A549 (cell line): ENCODE measurements at regions not wholly inside any gene's neighbourhood (a gene's known extent, or its start where the extent isn't known, plus 50 kb on each side); places are given as distances from the start of the nearest gene placed in this dataset.

Source experiments
- ATAC-seq, 2 experiments: fragments of 200-7000 bp in 1 of 2; fragments of >200 bp in 1 of 2; cut with Nextera tagmentation in 1 of 2; cut with Tn5 transposase in 1 of 2; 3 replicates each; pipeline versions ENCODE4 v1.8.0 to v1.9.1; 2018 to 2020; ENCODE audit warnings: mild to moderate bottlenecking in 1 of 2, moderate library complexity in 1 of 2
- CTCF ChIA-PET: fragments of 300-600 bp; sonication (Branson Sonifier 250); formaldehyde crosslinking; extraction: SDS; loops from one replicate; lab custom pipeline; 2021; ENCODE audit warnings: antibody characterized with exemption, inconsistent platforms; lab: Yijun Ruan, JAX
- POLR2A ChIA-PET: fragments of 350-600 bp; formaldehyde crosslinking; extraction: SDS; loops from one replicate; lab custom pipeline; 2021; ENCODE audit warnings: antibody characterized with exemption, inconsistent platforms; lab: Yijun Ruan, JAX
- DNase-seq, 2 experiments: peaks; one replicate each; pipeline versions ENCODE4 v3.0.0 to v3.0.0-alpha.2; 2011 to 2016; ENCODE audit warnings: low read depth in 1 of 2, low spot score in 1 of 2
- FAIRE-seq: peaks from 2 replicates; lab custom pipeline; 2011; peaks lifted over from hg19 to GRCh38; lab: Jason Lieb, UNC
- H3K27ac ChIP-seq, 2 experiments: fragments of >200 bp; sonication (Bioruptor Twin); formaldehyde crosslinking; 3 replicates each; pipeline ENCODE4 v1.5.1; 2016 to 2017
- H3K4me1 ChIP-seq: fragments of >200 bp; sonication (Bioruptor Twin); formaldehyde crosslinking; 3 replicates; pipeline ENCODE4 v1.6.1; 2016
- H3K4me2 ChIP-seq: fragments of >200 bp; sonication (Bioruptor Twin); formaldehyde crosslinking; 3 replicates; pipeline ENCODE4 v1.6.1; 2016
- H3K4me3 ChIP-seq: fragments of >200 bp; sonication (Bioruptor Twin); formaldehyde crosslinking; 3 replicates; pipeline ENCODE4 v1.5.1; 2016
- H3K9me3 ChIP-seq: fragments of >200 bp; sonication (Bioruptor Twin); formaldehyde crosslinking; 3 replicates; pipeline ENCODE4 v1.6.1; 2016
- ATOH8 ChIP-seq: fragments of 250-450 bp; sonication (Bioruptor Pico); IDR thresholded peaks from 2 replicates; pipeline ENCODE4 v1.5.0; 2020; ENCODE audit warnings: low read depth, mild to moderate bottlenecking, moderate library complexity
- CEBPB ChIP-seq, 2 experiments: fragments of >200 bp in 1 of 2; sonication (Bioruptor Twin) in 1 of 2; formaldehyde crosslinking in 1 of 2; IDR thresholded peaks; 2 replicates each; pipeline ENCODE4 v1.6.1; 2012 to 2016
- CHD2 ChIP-seq: fragments of 150-350 bp; IDR thresholded peaks from 2 replicates; pipeline ENCODE4 v1.6.1; 2014; ENCODE audit warnings: low read length; ENCODE audit not compliant: partially characterized antibody
- CTCF ChIP-seq: fragments of >200 bp; sonication (Bioruptor Twin); formaldehyde crosslinking; IDR thresholded peaks from 3 replicates; pipeline ENCODE4 v1.5.1; 2016
- EHMT2 ChIP-seq: fragments of 200-600 bp; sonication (generic); IDR thresholded peaks from 2 replicates; pipeline ENCODE4 v1.6.1; 2016; ENCODE audit warnings: antibody characterized with exemption, low read depth, mild to moderate bottlenecking, moderate library complexity
- FOXS1 ChIP-seq: fragments of 250-450 bp; sonication (Bioruptor Pico); IDR thresholded peaks from 2 replicates; pipeline ENCODE4 v1.5.0; 2020; ENCODE audit warnings: mild to moderate bottlenecking, moderate library complexity
- HDAC2 ChIP-seq: fragments of 200-600 bp; sonication (generic); IDR thresholded peaks from 2 replicates; pipeline ENCODE4 v1.6.1; 2016
- HES2 ChIP-seq: fragments of >200 bp; sonication (Bioruptor Twin); formaldehyde crosslinking; IDR thresholded peaks from 2 replicates; pipeline ENCODE4 v1.6.1; 2016
- HMGXB4 ChIP-seq: fragments of 250-450 bp; sonication (Bioruptor Pico); IDR thresholded peaks from 2 replicates; pipeline ENCODE4 v1.5.0; 2021; ENCODE audit warnings: mild to moderate bottlenecking, moderate library complexity, borderline replicate concordance
- HOXB5 ChIP-seq: fragments of 250-450 bp; sonication (Bioruptor Pico); IDR thresholded peaks from 2 replicates; pipeline ENCODE4 v1.5.0; 2020; ENCODE audit warnings: mild to moderate bottlenecking, moderate library complexity
- JUNB ChIP-seq: fragments of >200 bp; sonication (Bioruptor Twin); formaldehyde crosslinking; IDR thresholded peaks from 2 replicates; pipeline ENCODE4 v1.6.1; 2016
- KDM1A ChIP-seq: fragments of 200-600 bp; sonication (generic); IDR thresholded peaks from 2 replicates; pipeline ENCODE4 v1.6.1; 2016; ENCODE audit warnings: low read depth, mild to moderate bottlenecking
- KDM5A ChIP-seq: fragments of 200-600 bp; sonication (generic); IDR thresholded peaks from 2 replicates; pipeline ENCODE4 v1.6.1; 2016; ENCODE audit warnings: antibody characterized with exemption, mild to moderate bottlenecking
- MAFK ChIP-seq: fragments of 450-650 bp; IDR thresholded peaks from 2 replicates; pipeline ENCODE4 v1.6.1; 2014; ENCODE audit not compliant: partially characterized antibody
- MYC ChIP-seq: IDR thresholded peaks from 2 replicates; pipeline ENCODE4 v1.6.1; 2012; ENCODE audit warnings: mild to moderate bottlenecking, inconsistent platforms, low read length, improper control_type of control experiment, borderline replicate concordance
- NR3C1 ChIP-seq: fragments of >200 bp; sonication (Bioruptor Twin); formaldehyde crosslinking; IDR thresholded peaks from 3 replicates; pipeline ENCODE4 v1.6.1; 2017
- PBX3 ChIP-seq: IDR thresholded peaks from 2 replicates; pipeline ENCODE4 v1.6.1; 2012
- REST ChIP-seq: fragments of 200-600 bp; sonication (generic); IDR thresholded peaks from 2 replicates; pipeline ENCODE4 v1.6.1; 2016; ENCODE audit warnings: antibody characterized with exemption, mild to moderate bottlenecking, moderate library complexity
- SREBF2 ChIP-seq: fragments of 450-650 bp; IDR thresholded peaks from 2 replicates; pipeline ENCODE4 v1.6.1; 2014; ENCODE audit warnings: mild to moderate bottlenecking, moderate library complexity
- ZNF302 ChIP-seq: fragments of 250-450 bp; sonication (Bioruptor Pico); IDR thresholded peaks from 2 replicates; pipeline ENCODE4 v1.9.0; 2021; ENCODE audit warnings: inconsistent platforms, mild to moderate bottlenecking, moderate library complexity
- WGBS: methylation state at CpG from one replicate; pipeline ENCODE4 v1.1.6; 2017; ENCODE audit errors: missing lambda C conversion rate; 5-methylcytosine and 5-hydroxymethylcytosine counted together

- TF ChIP-seq KDM1A: no peak
- no peak for TF ChIP-seq JUNB
- no peak for TF ChIP-seq HES2
- TF ChIP-seq PBX3: no peak
- no peak for TF ChIP-seq HOXB5 (CRISPR knock-in tag)
Measured at GRCh38 chr2:56860991-56861390, 677.2 kb downstream of the CCDC85A start (continued).

DNA sequence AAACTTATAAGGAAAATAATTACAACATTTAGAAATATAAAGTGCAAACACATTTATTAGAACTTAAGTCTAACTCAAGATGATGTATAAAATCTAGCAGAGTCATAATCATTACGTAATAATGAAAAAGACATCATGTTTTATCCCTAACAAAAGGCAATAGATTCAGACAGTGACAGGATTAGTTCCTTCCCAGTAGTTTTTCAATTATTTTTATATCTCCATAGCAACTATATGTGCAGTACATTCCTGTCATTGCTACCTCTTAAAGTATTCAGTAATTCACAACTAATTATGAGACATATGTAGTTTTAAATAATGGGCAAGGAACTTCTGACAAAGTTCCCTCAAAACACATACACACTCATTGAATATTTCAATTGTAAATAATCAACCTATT lies 687.9 kb downstream of the CCDC85A start:
- Histone ChIP-seq H3K9me3 (no peaks in the 10 kb centered on the region), H3K4me3 (no peak overlapping the region), H3K4me2 (no peak overlapping the region)
- no peak for TF ChIP-seq CEBPB (IDR thresholded peaks at IDR 0.05)
- 0 out of 2 replicates have a peak, but pooled peaks have one; percentile 19 for TF ChIP-seq KDM5A
- TF ChIP-seq, all 56 proteins: peak for 1
- CTCF ChIA-PET: no interaction called here
- POLR2A ChIA-PET: no interaction called here
- WGBS: 27% methylated on average over 1 of the region's 1 CpG
- no peak for ATAC-seq
- DNase-seq: no peak
- Histone ChIP-seq H3K4me1 (no peaks in the 10 kb centered on the region), H3K27ac (no peak overlapping the region)
- FAIRE-seq: no peak

DNA sequence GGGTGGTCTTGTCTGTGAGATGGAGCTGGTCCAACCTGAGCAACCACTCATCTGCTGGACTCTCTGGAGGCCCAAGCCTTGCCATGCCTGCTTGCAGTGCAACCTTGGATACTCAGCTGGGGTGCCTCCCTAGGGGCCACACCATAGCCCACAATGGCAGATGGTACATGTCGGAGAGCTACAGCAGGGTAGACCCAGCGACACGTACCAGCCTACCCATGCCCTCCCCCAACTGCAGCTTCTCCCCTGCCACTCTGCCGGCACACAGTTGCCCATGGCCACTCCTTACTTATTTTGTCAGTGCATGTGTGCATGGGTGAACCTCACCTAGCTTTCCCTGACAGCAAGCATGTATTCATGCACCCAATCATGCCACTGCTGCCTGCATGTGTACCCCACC lies 690.9 kb downstream of the CCDC85A start:
- Histone ChIP-seq H3K4me2 (no peak overlapping the region), H3K4me1 (no peaks in the 10 kb centered on the region), H3K27ac (no peak overlapping the region), H3K4me3 (no peak overlapping the region), H3K9me3 (no peaks in the 10 kb centered on the region)
- ChIA-PET CTCF (no interaction called here), POLR2A (no interaction called here)
- WGBS: 27% methylated on average over 4 of the region's 4 CpGs
- ATAC-seq (no peak), FAIRE-seq (no peak), DNase-seq (no peak)
- no peak for TF ChIP-seq HDAC2
- no peak for TF ChIP-seq SREBF2
- no peak for TF ChIP-seq MYC
- TF ChIP-seq JUNB: no peak
- TF ChIP-seq EHMT2: no peak
- TF ChIP-seq MAFK: no peak
- TF ChIP-seq CHD2: no peak
- no peak for TF ChIP-seq REST
- no peak for TF ChIP-seq ZNF302 (CRISPR knock-in tag)
- TF ChIP-seq ATOH8: no peak
- no peak for TF ChIP-seq KDM1A
- no peak for TF ChIP-seq PBX3
- no peak for TF ChIP-seq CTCF
- TF ChIP-seq HMGXB4 (CRISPR knock-in tag): no peak
- no peak for TF ChIP-seq NR3C1
- TF ChIP-seq FOXS1 (CRISPR knock-in tag): no peak
